Liver (tissue), 8 donors: ENCODE measurements at regions not wholly inside any gene's neighbourhood (a gene's known extent, or its start where the extent isn't known, plus 50 kb on each side); places are given as distances from the start of the nearest gene placed in this dataset.

Source experiments
- DNase-seq: peaks from one replicate; pipeline ENCODE4 v3.0.0-alpha.2; 2017; ENCODE audit warnings: low spot score
- H3K27ac ChIP-seq, 2 donors: one replicate each; pipeline ENCODE4 v1.7.0; 2013; ENCODE audit warnings: inconsistent platforms in 2 of 2, low read length in 2 of 2, control low read depth in 1 of 2, low read depth in 1 of 2, mild to moderate bottlenecking in 1 of 2
- H3K27me3 ChIP-seq, 4 donors: one replicate each; pipeline versions ENCODE4 v1.6.1 to v1.7.0; 2013; ENCODE audit warnings: low read length in 3 of 4, inconsistent platforms in 1 of 4, mild to moderate bottlenecking in 1 of 4, moderate library complexity in 1 of 4; ENCODE audit not compliant: control insufficient read depth in 4 of 4, insufficient read depth in 4 of 4
- H3K36me3 ChIP-seq, 4 donors: one replicate each; pipeline versions ENCODE4 v1.6.1 to v1.7.0; 2013; ENCODE audit warnings: low read length in 3 of 4, mild to moderate bottlenecking in 3 of 4, low read depth in 1 of 4, moderate library complexity in 1 of 4; ENCODE audit not compliant: control insufficient read depth in 4 of 4, insufficient read depth in 3 of 4
- H3K4me1 ChIP-seq, 4 donors: one replicate each; pipeline versions ENCODE4 v1.6.1 to v1.7.0; 2013; ENCODE audit warnings: low read length in 3 of 4, mild to moderate bottlenecking in 3 of 4, moderate library complexity in 1 of 4; ENCODE audit not compliant: control insufficient read depth in 4 of 4, insufficient read depth in 4 of 4
- H3K4me3 ChIP-seq, 3 donors: one replicate each; pipeline versions ENCODE4 v1.6.1 to v1.7.0; 2013; ENCODE audit warnings: low read length in 3 of 3, control low read depth in 1 of 3, low read depth in 1 of 3, mild to moderate bottlenecking in 1 of 3
- H3K9ac ChIP-seq, 2 donors: one replicate each; pipeline ENCODE4 v1.7.0; 2013; ENCODE audit warnings: low read length in 2 of 2, mild to moderate bottlenecking in 2 of 2, moderate library complexity in 2 of 2, control low read depth in 1 of 2, low read depth in 1 of 2
- H3K9me3 ChIP-seq, 4 donors: one replicate each; pipeline versions ENCODE4 v1.6.1 to v1.7.0; 2013; ENCODE audit warnings: low read length in 3 of 4; ENCODE audit not compliant: control insufficient read depth in 4 of 4
- ATF3 ChIP-seq: IDR thresholded peaks from 2 replicates; pipeline ENCODE4 v1.6.1; 2016; ENCODE audit warnings: antibody characterized with exemption
- CTCF ChIP-seq: fragments of 150-350 bp; IDR thresholded peaks from 2 replicates; pipeline ENCODE4 v1.5.1; 2017; ENCODE audit warnings: improper control_type of control experiment, low read depth, low read length; ENCODE audit not compliant: missing input control
- EGR1 ChIP-seq, 2 donors: IDR thresholded peaks; 2 replicates each; pipeline ENCODE4 v1.6.1; 2016 to 2018; ENCODE audit warnings: antibody characterized with exemption in 2 of 2, low read depth in 2 of 2
- FOXA2 ChIP-seq: IDR thresholded peaks from 2 replicates; pipeline ENCODE4 v1.6.1; 2016; ENCODE audit warnings: antibody characterized with exemption
- HNF4A ChIP-seq, 2 donors: conservative IDR thresholded peaks; 2 replicates each; pipeline ENCODE4 v1.6.1; 2016; ENCODE audit warnings: antibody characterized with exemption in 2 of 2, mild to moderate bottlenecking in 2 of 2
- HNF4G ChIP-seq: IDR thresholded peaks from 2 replicates; pipeline ENCODE4 v1.6.1; 2016; ENCODE audit warnings: antibody characterized with exemption
- JUND ChIP-seq, 2 donors: IDR thresholded peaks; 2 replicates each; pipeline ENCODE4 v1.6.1; 2016; ENCODE audit warnings: antibody characterized with exemption in 2 of 2
- MAX ChIP-seq: IDR thresholded peaks from 2 replicates; pipeline ENCODE4 v1.6.1; 2016; ENCODE audit warnings: antibody characterized with exemption
- RAD21 ChIP-seq, 2 donors: IDR thresholded peaks; 2 replicates each; pipeline ENCODE4 v1.6.1; 2016; ENCODE audit warnings: antibody characterized with exemption in 2 of 2, mild to moderate bottlenecking in 2 of 2
- REST ChIP-seq: IDR thresholded peaks from 2 replicates; pipeline ENCODE4 v1.6.1; 2016; ENCODE audit warnings: antibody characterized with exemption, mild to moderate bottlenecking
- RXRA ChIP-seq, 2 donors: IDR thresholded peaks; 2 replicates each; pipeline ENCODE4 v1.6.1; 2017 to 2018; ENCODE audit warnings: antibody characterized with exemption in 2 of 2, mild to moderate bottlenecking in 1 of 2
- TAF1 ChIP-seq: conservative IDR thresholded peaks from 2 replicates; pipeline ENCODE4 v1.6.1; 2016; ENCODE audit warnings: antibody characterized with exemption, mild to moderate bottlenecking
- YY1 ChIP-seq: IDR thresholded peaks from 2 replicates; pipeline ENCODE4 v1.6.1; 2016; ENCODE audit warnings: antibody characterized with exemption, mild to moderate bottlenecking
- ZBTB33 ChIP-seq: IDR thresholded peaks from 2 replicates; pipeline ENCODE4 v1.6.1; 2016; ENCODE audit warnings: antibody characterized with exemption
- WGBS: extraction: QIAGEN DNeasy Blood & Tissue Kit; methylation state at CpG from one replicate; pipeline ENCODE4 v1.1.7; 2013; 5-methylcytosine and 5-hydroxymethylcytosine counted together
- donor health status: healthy.
- donor health status: healthy.
- donor health status: healthy.
- donor health status: healthy.
- donor health status: healthy.

- TF ChIP-seq ATF3 (no peak), JUND (IDR thresholded peaks at IDR 0.05) (no peak), HNF4G (no peak), RXRA (IDR thresholded peaks at IDR 0.05) (no peak), RAD21 (IDR thresholded peaks at IDR 0.05) (no peak), CTCF (no peak), ZBTB33 (no peak), HNF4A (conservative IDR thresholded peaks at IDR 0.05) (no peak), EGR1 (IDR thresholded peaks at IDR 0.05; ENCODE audit: low read depth in 2 of 2) (no peak), TAF1 (no peak), MAX (no peak), YY1 (no peak)
- 76% methylated on average over 3 of the region's 3 CpGs for WGBS
- no peak for DNase-seq
Measured at GRCh38 chr4:154036856-154037255, 248.0 kb upstream of the SFRP2 start.

GRCh38 chr4:154035341-154035740 lies 246.5 kb upstream of the SFRP2 start:
- Histone ChIP-seq H3K4me1 (no peaks in the 10 kb centered on the region), H3K27me3 (no peaks in the 10 kb centered on the region), H3K4me3 (no peak overlapping the region), H3K36me3 (no peaks in the 10 kb centered on the region), H3K9ac (no peak overlapping the region), H3K27ac (no peak overlapping the region), H3K9me3 (no peaks in the 10 kb centered on the region)
- DNase-seq = no peak
- no peak for TF ChIP-seq FOXA2
- no peak for TF ChIP-seq ATF3
- TF ChIP-seq HNF4A (conservative IDR thresholded peaks at IDR 0.05) = no peak
- no peak for TF ChIP-seq HNF4G
- TF ChIP-seq YY1 = no peak
- no peak for TF ChIP-seq ZBTB33
- TF ChIP-seq JUND (IDR thresholded peaks at IDR 0.05) = no peak
- no peak for TF ChIP-seq REST
- TF ChIP-seq EGR1 (IDR thresholded peaks at IDR 0.05; ENCODE audit: low read depth in 2 of 2) = no peak
- 79% methylated on average over 1 of the region's 1 CpG for WGBS

More at GRCh38 chr4:154036856-154037255, 248.0 kb upstream of the SFRP2 start:
- Histone ChIP-seq H3K9me3 (no peaks in the 10 kb centered on the region), H3K36me3 (no peaks in the 10 kb centered on the region), H3K9ac (no peak overlapping the region), H3K4me1 (no peaks in the 10 kb centered on the region), H3K4me3 (no peak overlapping the region), H3K27me3 (no peaks in the 10 kb centered on the region), H3K27ac (no peak overlapping the region)
